Activated naive CD8-positive, alpha-beta T cell treated with anti-CD3 and anti-CD28 coated beads, Interleukin-2, amount 50 U/mL, for 16 hours (primary cell): ENCODE measurements at regions not wholly inside any gene's neighbourhood (a gene's known extent, or its start where the extent isn't known, plus 50 kb on each side); places are given as distances from the start of the nearest gene placed in this dataset.

Experiments
- DNase-seq: peaks from one replicate; pipeline ENCODE4 v3.0.0-alpha.2; 2020; ENCODE audit warnings: low read depth, low spot score

DNA sequence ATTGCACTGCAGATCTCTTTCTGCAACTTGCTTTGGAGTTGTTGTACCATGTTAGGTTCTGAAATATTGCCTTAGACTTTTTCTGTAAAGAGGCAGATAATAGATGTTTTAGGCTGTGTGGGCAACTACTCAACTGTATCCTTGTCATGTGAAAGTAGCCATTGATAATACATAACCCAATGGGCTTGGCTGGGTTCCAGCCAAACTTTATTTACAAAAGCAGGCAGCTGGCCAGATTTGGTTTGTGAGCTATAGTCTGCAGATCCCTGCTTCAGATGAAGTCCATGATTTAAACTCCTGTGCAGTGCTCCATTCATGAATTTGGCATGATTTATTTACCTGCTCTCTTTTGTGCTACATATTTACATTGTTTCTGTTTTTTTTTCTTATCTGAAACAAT lies 300.4 kb downstream of the IRX2 start:
- DNase-seq = no peak

DNA sequence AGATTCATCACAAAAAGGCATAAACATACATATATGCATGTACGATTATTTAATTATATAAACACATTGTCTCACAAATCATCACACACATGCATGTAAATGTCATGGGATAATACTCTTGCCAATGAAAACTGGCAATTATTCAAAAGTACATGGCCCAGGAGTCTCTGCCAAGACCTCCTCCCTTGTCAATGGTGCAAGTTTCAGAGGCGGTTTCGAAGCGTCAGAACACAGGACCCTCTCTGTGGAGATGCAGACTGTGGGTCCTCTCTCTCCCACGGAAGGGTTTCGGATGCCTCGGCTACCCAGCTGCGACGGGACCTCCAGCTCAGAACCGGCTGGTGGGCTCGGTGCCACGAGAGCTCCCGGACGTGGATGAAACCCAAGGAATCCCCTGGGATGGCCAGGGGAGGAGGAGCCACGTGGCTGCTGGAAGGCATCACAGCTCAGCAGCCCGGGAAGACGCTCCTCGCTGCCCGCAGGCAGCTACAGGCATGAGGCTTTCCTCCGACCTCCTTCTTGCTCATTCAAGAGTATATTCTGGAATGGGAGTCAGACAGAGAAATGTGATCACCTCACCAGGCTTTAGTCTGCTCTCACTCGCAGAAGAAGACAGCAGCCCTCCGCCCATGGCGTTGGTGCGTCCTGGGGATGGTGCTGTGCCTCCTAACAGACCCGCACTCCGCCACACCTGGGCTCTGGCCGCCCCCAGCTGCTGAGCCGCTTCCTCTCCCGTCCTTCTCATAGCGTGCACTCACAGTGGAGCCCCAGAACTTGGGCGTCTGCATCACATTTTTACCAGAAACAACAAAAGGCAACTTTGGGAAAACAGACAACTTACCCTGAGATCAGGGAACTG lies 308.8 kb downstream of the IRX2 start:
- no peak for DNase-seq

DNA sequence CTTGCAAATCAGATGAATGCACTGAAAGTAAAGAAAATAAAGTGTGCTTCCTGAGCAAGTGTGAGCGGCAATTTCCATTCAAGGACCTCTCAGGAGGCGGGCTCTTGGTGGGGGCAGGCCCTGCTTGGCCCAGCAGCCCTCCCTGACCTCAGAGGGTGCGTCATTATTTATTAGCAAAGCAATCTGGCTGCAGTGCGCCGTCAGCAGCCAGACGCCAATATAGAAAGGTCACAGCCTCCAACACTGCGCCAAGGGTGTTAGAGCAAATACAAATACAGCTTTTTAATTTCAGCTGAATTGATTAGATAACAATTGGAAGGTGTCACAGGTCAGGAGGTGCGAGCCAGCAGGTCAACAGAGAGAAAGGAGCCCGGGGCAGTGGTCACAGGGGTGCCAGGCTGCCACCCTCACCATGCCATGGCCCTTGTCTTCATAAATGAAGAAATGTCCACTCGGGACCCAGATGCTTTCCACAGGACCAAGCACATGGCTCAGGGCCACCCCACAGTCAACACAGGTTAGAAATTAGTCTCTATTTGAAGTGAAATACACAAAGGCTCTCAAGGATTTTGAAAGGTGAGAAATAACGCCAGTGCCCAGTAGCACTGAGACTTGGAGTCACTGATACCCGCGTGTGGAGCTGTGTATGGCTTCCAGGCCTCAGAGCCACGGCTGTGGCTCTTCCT lies 309.8 kb downstream of the IRX2 start:
- DNase-seq = no peak

DNA sequence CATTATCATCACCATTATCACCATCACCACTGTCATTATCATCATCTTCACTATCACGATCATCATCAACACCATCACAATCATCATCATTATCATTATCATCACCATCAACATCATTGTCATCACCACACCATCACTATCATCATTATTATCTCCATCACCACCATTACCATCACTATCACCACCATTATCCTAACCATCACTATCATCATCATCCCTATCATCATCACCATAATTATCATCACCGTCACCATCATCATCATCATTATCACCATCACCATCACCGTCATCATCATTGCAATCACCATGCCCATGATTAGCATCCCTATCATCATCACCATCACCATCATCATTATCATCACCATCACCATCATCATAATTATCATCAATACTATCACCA lies 311.9 kb downstream of the IRX2 start:
- DNase-seq = no peak

DNA sequence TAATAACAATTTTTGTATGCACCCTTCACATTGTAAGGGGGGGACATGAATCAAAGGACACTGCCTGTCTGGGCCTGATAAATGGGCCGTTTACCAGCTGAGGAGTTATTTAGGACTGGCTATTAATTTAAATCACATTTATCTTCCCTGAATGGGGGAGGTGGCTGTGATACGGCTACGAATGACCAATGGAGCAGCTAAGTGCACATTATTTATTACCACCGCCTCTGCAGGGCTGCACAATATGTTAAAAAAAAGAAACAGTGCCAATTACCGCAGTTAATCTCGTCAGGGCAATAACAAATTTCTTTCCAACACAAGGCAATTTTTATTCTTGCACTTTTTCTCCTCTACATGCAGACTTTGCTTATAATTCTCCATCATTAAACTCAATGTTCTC lies 318.4 kb downstream of the IRX2 start:
- DNase-seq = no peak

DNA sequence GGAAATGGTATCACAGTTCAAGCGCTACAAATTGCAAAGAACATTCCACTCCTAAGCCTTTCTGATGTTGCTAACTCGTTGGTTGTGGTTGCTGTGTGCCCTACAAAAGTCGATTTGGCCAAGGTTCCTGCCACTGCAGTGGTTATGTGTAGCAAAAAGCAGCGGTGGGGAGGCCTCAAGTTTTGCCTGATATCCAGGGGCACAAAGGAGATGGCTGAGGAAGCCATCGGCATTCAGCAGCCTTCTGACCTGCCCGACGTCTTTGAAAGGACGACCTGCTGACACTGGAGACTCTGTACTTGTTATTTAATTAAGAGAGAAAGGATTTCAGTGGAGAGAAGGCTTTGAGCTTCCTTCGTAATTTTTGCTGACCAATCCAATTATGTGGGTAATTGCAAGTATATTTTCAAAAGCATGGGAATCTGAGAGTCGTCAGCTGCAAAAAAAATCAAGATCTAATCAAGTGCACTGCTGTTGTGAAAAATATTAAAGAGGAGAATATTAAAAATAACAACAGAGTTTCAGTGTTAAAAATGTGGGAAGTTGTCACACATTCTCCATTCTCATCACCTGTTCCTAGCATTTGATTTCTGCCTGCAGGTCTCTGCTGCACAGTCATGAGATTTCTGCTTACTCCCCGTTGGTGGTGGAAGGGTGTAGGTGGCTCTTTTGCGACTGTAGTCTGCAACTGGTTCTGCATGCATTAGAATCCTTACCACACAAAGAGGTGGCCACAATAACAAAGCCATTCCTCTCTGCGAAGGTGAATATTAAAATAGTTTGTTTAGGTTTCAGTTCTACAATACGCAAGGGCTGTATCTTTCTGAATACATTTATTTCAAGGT lies 319.2 kb downstream of the IRX2 start:
- DNase-seq = no peak

DNA sequence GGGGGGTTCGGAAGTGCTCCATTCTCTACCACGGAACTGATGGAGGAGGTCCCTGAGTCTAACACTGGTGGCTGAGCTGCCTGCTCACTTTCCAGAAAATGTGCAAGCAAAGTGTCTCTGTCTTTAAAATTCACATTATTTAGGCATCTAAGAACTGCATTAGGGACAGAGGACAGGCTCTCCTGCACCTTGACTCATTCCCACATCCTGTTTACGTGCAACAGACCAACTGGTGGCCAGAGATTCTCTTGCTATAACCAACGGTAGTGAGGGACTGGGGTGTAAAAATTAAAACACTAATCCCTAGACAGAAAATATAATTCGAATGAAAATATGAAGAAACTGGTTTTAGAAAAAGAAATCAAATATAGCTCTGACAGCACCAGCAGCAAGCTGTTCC lies 320.9 kb downstream of the IRX2 start:
- DNase-seq = no peak

DNA sequence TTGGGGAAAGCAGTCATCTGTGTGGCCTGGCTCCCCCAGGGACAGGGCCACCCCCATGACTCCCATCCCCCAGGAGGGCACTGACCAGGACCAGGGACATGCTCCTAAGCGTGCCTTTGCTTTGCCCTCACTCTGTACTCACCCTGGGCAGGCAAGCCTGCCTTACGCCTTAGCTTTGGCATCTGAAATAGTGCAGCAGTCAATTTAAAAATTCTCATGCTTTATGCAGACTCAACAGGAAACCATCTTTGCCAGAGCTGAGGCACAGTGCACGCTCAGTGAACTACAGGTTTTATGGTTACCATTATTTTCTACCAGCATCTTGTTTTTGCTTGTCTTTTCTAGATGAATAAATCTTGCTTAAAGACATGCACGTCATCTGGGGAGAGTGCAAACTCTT lies 323.5 kb downstream of the IRX2 start:
- no peak for DNase-seq

DNA sequence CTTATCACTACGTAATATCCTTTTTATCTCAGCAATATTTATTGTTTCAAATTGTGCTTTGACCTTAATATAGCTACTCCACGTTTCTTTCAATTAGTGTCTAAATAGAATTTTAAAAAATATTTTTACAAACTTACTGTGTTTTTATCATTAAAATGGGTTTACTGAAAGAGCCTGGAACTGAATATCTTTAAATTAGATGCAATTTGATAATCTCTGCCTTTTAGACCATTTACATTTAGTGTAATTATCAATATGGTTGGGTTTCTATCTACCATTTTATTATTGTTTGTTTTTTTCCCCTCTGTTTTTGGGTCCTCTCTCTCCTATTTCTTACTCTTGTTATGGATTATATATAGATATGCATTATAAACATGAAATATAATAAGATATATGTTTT lies 327.8 kb downstream of the IRX2 start:
- DNase-seq = no peak

DNA sequence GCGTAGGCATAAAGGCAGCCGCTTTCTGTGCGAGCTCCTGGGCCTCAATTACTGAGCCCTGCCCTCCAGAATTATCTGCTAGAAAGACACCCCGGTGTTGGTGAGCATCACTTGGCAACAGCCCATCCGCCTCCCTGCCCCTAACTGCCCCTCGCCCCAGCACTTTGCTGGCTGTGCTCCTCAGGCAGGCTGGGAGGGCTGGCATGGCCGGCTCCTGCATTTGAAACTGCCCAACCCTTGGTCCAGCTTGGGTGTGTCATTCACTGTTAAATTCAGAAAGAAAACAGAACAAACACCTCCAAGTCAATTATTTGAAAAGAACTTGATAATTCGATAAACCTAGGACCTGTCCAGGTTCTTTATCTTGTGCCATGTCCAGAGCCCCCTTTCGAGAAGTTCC lies 334.2 kb downstream of the IRX2 start:
- no peak for DNase-seq

DNA sequence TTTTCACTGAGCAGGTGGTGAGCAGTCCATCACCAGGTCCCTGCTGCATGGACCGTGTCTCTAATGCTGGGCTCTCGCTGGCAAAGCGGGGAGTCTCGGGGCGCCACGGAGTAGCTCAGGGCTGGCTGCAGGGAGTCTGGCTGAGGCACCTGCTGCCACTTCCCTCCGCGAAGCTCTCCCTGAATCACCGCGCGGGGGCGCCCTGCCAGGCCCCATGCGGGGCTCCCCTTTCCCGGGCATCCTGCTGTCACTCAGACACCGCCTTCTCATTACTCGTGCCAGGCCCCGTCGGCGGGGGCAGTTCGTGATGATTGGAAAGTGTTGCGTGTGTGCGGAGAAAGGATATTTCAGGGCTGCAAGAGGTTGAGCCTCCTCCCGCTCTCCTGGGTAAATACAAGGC lies 335.8 kb downstream of the IRX2 start:
- no peak for DNase-seq

DNA sequence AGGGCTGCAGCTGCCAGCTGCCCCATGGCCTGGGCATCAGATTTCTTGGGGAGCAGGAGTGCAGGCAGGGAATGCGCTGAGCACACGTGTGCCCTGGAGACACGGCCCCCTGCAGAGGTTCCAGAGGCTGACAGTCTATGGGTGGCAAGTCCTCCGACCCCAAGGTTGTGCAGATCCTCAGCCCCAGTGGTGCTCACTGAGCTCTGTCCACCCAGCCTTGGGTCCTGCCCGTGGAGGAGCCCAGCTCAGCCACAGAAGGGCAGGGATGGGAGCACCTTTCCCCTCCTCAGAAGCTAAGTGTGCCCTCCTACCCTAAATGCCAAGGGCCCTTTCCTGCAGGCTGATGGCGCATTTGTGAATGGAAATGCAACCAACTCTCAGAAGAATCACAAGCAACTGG lies 341.0 kb downstream of the IRX2 start:
- no peak for DNase-seq

DNA sequence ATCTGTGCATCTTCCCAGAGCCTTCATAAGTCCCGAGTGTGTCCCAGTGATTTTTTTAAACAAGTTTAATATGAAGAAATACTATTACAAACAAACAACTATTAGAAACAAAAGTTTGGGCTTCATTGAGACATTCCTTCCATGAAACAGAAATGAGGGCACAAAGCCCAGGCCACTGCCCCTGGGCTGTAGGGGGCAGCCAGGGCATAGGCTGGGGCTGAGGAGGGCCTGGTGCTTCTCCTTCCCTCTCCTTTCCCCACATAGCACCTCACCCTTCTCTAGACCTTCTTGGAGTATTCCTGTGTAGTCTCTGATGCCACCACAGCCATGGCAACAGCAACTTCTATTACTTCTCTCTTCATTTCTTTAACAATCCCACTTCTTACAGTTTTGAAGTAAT lies 348.2 kb downstream of the IRX2 start:
- no peak for DNase-seq

DNA sequence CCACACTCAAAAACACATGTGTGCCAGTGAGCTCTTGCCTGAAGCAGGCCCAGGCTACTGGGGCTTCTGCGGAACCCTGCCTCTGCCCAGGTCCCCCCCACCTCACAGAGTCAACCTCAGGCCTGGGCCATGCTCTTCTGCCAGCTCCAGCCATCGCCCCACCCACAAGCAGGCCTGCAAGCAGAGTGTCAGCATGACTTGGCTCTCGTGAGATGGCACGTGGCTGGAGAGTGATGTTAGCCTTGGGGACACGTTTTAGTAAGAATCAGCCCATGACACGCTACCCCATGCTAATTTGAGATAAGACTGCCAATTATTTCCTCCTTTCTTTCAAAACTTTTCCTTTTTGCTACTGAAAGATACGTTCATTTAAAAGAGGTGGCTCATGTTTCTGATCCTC lies 351.7 kb downstream of the IRX2 start:
- DNase-seq = no peak

DNA sequence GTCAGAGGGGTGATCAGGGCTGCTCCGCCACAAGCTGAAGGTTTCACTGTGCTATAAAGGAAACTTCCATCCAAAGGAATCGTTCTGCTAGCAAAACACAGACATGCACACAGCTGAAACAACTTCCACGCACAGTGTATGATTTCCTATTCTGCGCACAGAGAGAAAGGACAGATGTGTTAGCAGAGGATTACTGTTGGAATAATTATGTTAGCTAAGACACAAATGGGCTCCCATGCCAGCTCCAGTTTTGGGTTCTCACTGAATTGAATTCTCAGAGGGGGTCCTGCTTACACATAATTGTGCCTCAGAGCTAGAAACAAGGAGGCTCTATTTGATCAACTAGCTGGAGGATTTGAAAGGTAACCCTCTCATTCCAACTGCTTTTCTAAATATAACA lies 352.4 kb downstream of the IRX2 start:
- no peak for DNase-seq

DNA sequence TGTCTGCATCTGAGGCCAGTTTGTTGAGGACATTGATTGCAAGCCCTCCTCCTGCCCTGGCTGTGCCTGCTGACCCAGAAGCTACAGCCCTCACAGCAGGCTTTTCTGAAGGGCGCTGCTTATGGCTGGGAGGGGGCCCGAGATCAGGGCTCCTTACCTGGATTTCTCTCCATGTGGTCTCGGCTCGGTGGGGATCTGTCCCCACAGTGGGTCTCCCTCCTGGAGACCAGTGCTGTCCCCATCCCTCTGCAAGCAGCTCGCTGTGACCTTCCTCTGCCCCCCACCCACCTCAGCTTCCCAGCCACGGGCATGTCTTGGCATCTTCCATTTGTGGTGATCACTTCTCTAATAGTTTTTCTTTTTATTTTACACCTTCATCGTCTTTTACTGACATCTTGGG lies 357.9 kb downstream of the IRX2 start:
- DNase-seq = no peak

DNA sequence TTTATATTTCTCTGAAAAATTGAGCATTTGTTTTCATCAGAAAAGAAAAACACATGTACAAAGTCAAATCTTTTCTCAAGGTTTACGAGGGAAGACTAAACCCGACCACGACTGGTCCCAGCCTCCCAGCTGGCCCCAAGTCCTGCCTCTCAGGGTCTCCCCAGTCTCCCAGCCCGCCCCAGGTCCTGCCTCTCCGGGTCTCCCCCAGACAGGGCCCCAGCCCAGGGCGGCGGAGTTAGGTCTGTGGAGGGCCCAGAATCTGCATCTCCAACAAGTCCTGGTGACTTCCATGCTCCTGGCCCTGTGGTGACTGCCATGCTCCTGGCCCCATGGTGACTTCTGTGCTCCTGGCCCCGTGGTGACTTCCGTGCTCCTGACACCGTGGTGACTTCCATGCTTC lies 359.9 kb downstream of the IRX2 start:
- no peak for DNase-seq

DNA sequence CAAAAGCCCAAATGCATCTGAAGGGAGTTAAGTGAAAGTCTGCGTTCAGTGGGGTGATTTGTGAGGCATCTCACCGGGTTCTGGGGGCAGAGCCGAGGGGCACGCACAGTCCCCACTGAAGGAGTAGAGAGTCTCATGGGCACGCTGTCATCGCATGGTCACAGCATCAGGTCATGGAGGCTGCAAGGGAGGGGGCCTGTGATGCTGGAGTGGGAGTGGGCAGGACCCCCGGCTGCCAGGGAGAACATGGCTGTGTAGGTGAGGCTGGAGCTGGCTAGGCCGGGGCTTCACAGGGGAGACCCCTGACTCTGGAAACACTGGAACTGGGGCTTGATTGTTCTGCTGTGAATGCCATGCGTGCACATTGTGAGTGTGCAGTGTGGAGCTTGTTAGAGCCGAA lies 360.5 kb downstream of the IRX2 start:
- DNase-seq = no peak

DNA sequence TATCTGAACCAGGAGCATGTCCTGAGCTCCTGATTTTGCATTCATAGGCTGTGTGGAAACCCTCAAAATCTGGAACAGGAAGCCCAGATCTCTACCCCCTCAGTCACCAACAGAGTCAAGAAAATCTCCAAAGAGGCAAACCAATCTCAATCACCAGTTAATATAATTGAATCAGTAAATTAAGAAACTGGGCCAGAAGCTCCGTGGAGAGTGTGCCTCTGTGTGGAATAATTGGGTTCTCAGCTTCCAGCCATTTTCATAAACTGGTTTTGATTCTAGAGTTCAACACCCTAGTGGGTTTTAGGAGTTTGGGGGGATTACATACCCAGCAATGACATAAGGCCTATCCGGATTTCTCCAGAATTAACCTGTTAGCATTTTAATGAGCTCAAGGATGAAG lies 362.9 kb downstream of the IRX2 start:
- DNase-seq = no peak

DNA sequence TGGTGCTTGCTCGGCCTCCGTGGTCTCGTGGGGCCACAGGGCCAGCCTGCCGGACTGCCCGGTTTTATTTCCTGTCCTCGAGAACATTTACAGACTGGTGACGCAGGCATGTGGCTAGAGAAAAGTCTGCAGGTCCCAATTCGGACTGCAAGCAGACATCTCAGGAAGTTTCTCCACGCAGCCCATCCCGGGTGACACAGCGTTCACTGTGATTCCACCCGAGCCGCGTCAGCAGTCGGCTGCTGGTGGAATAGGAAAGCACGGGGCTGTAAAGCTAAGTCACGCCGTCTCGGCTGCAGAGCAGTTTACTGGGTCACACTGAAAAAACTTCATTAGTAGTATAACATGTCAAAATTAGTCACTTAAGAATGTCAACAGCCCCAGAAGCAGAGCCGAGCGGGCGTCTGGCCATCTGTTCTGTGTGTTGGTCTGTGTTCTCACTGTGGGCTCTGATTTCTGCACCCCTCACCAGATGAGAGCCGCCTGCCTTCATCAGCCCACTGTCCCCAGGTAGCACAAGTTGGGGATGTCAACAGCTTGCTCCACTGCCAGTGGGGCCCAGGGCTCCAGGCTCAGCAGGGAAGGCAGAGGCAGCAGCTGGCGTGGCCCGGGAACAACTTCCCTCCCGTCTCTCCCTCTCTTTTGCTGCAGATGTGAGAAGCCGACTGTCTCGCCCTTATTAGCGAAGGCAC lies 363.7 kb downstream of the IRX2 start:
- no peak for DNase-seq

DNA sequence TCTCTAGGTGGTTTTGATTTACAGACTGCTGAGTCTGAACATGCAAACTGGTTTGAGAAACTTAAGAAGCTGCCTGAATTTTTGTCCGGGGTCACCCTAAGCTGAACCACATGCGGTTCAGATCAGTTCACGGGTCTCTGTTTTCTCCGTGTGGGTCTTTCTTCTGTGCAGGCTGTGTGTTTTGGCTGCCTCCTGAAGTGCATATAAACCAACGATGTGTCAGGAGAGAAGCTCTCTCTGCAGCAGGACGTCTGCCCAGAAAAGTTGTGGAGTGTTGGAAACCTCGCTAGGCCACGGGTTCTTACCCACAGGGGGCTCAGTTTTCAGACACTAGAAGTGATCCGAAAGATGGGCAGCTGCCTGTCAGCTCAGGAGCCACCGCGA lies 364.2 kb downstream of the IRX2 start:
- DNase-seq = no peak

DNA sequence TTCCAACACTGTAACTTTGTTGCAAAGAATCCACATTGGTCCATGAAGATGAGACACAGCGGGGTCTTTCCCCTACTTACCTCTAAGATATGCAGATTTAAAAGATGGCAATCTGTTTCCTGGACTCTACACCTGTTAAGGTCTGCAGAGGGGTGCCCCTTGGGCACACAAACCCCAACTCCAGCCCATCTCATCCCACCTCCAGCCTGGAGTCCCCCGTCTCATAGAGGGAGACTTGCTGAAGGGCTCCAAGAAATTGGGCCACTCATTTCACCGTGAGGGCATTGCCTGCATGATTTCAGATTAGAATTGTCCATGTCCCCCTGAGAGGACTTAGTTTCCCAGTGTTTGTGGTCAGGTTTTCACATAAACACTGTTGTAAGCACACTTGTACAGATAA lies 365.7 kb downstream of the IRX2 start:
- no peak for DNase-seq
